ENCODE measurements at regions not wholly inside any gene's neighbourhood (a gene's known extent, or its start where the extent isn't known, plus 50 kb on each side); places are given as distances from the start of the nearest gene placed in this dataset.
"Not testable (repeated sequence)": the region's sequence is repeated elsewhere in the genome, so short reads cannot be mapped to it uniquely, and the experiment has no call there.

- not testable (repeated sequence) for TF ChIP-seq CTCF (IDR thresholded peaks at IDR 0.05; ENCODE audit: control extremely low read depth in 1 of 3, insufficient read depth in 1 of 3, low read depth in 1 of 3, low read length in 3 of 3); POLR2A (IDR thresholded peaks at IDR 0.05; ENCODE audit: control extremely low read depth in 1 of 2, low read depth in 2 of 2, low read length in 2 of 2); CREB1 (IDR thresholded peaks at IDR 0.05); MAX (IDR thresholded peaks at IDR 0.05)
These were observed 1863.3 kb downstream of the KHDRBS2 start for GRCh38 chr6:60422691-60423090.

Data from H1 (cell line).